NCI-H345 (cell line): ENCODE measurements at regions not wholly inside any gene's neighbourhood (a gene's known extent, or its start where the extent isn't known, plus 50 kb on each side); places are given as distances from the start of the nearest gene placed in this dataset.
"Not testable (repeated sequence)": the region's sequence is repeated elsewhere in the genome, so short reads cannot be mapped to it uniquely, and the experiment has no call there.

Experiments used
- DNase-seq: peaks from one replicate; lab custom pipeline; 2025; lab: John Stamatoyannopoulos, UW

DNA sequence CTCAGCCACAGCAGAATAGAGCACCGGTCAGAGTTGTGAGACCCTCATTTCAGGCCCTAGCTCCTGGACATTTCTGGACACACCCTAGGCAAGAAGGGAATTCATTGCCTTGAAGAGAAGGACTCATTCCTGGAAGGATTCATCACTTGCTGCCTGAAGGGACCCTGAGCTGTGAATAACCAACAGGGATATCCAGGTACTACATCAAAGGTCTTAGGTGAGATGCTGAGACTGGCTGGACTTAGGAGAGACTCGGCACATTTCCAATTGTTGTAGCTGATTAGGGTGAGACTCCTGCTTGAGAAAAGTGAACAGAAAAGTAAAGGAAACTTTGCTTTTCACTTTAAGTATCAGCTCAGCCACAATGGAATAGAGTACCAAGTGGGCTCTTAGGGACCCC is 208.1 kb upstream of the CDKN2B start:
- no peak for DNase-seq

DNA sequence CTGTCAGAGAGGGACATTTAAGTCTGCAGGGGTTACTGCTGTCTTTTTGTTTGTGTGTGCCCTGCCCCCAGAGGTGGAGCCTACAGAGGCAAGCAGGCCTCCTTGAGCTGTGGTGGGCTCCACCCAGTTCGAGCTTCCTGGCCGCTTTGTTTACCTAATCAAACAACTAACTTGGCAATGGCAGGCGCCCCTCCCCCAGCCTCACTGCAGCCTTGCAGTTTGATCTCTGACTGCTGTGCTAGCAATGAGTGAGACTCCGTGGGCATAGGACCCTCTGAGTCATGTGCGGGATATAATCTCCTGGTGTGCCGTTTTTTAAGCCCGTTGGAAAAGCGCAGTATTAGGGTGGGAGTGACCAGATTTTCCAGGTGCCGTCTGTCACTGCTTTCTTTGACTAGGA is 216.8 kb upstream of the CDKN2B start:
- DNase-seq, result not testable (repeated sequence)

DNA sequence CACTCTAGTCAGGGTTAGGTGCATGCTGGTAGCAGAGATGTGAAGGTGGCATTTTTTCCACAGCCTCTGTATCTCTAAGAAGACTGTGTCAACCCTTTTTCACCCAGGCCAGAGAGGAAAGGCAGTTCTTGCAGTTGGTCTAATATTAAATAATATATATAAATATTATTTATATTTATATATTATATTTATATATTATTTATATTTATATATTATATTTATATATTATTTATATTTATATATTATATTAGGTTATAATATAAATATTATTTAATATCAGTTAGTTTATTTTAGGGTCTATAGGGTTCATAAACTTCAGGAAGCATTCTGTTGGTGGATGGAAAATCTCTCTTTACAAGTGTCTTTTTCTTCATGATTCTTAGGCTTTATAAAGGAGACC is 218.6 kb upstream of the DMRTA1 start:
- no peak for DNase-seq

DNA sequence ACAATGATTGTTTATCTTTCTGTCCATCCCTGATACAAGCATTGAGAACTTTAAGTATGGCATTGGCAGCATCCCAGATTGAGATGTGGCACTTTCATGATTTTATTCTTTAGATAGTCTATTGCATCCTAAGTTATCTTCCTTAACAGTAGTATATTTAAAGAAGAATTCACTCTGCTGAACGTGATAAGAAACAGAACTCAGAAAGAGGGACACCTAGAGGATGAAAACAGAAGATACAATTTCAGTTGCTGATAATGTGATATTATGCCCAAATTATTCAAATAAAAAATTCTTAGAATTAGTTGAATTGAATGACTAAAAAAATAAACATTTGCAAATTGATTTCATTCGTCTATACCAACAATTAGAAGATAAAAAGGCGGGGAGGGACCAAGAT is 218.1 kb upstream of the DMRTA1 start:
- peak; percentile 9 for DNase-seq

DNA sequence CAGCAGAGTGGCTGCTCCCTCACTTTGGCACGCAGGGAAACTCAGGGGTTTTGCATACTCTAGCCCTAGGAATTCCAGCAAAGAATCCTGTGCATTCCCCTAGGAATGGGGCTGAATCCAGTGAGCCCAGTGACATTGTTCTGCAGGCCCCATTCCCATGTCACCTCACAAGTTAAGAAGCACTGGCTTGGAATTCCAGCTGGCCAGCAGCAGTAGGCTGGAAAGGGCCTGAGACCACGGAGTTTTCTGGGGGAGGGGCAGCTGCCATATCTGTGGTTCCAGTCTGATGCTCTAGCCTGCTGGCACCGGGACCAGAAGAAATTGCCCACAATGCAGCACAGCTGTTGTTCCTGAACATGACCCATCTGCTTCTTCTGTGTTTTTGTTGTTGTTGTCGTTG is 217.6 kb upstream of the DMRTA1 start:
- no peak for DNase-seq

DNA sequence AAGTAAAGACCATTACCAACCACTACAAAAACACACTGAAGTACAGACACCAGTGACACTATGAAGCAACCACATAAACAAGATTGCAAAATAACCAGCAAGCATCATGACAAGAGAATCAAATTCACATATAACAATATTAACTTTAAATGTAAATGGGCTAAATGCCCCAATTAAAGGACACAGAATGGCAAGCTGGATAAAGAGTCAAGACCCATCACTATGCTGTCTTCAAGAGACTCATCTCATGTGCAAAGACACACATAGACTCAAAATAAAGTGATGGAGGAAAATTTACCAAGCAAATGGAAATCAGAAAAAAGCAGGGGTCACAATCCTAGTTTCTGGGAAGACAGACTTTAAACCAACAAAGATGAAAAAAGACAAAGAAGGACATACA is 215.3 kb upstream of the DMRTA1 start:
- DNase-seq, result not testable (repeated sequence)

DNA sequence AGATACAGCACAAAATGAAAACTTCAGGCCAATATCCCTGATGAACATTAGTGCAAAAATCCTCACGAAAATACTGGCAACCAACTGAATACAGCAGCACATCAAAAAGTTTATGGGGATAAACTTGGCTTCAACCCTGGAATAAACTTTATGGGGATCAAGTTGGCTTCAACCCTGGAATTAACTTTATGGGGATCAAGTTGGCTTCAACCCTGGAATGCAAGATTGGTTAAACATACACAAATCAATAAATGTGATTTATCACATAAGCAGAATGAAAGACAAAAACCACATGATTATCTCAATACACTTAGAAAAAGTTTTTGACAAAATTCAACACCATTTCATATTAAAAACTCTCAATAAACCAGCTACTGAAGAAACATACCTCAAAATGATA is 213.7 kb upstream of the DMRTA1 start:
- DNase-seq, result no peak

DNA sequence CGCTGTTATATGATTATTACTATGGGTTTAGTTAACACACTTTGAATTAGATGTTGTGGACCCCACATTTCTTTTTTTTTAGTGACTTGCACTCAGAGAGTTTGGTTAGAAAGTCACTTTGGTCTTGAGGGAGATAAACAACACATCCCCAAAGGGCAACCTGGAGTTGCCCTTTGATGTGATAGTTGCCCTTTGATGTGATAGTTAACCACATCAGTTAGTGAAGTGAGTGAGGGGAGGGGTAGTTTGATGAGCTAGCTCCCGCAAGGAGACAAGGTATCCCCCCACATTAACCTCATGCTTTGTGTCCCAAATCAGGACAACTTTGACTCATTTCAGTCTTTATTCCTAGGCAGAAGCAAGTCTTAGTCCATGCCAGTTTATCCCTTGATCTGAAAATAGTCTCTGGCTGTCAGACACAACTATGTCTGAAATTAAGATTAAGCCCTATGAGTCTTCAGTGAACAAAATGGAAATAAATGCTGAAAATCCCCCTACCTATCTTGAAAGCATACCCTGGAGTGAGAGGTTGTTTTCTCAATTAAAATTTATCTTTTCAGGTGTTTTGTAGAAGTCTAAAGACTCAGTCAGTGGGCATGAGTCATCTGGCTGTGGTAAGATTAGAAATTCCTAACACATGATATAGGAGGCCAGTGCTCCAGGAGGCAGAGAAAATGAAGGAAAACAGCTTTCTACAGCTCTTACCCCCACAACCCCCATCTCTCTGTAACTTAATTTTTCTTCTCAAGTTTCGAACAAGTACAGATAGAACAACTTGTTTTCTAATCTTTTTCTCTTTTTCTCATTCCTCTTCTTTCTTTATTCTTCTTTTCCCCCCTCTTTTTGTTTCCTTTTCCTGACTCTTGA is 208.9 kb upstream of the DMRTA1 start:
- no peak for DNase-seq

DNA sequence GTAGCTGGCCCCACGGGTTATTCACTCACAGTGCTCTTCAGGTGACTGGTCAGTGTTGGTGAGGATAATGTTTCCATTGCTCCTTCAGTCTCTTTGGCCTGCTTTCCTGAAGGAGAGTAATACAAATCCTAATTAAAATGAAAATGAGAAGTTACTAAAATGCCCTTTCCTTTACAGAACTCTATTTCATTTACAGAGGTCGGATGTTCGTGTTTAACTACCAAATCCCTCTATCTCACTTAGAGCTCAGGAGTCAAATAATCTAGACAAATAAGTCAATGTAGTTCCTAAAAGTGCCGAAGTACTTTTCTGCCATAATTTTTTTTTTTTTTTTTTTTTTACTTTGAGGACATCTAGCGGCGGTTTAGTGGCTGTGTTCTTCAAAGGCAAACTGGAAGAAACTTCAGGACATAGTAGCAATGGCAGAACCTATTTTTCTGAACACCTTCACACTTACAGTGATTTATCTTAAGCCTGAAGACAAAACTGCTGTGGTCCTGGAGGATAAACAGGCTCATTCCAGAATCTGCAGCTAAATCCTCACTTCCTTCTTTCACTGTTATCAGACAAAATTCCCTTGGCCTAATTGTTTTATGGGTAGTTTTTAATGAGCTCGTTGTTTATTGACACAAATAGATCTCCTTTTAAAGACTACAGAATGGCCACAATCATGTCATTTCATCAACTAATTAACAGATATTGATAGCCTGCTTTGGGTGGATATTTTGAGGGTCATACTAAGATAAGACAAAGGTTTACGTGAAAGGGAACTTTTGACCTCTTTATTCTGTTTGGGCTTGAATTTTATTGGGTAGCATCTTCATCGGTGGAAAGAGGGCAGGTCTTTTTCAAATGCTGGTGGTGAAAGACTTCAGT is 207.6 kb upstream of the DMRTA1 start:
- DNase-seq, result peak; percentile 24

DNA sequence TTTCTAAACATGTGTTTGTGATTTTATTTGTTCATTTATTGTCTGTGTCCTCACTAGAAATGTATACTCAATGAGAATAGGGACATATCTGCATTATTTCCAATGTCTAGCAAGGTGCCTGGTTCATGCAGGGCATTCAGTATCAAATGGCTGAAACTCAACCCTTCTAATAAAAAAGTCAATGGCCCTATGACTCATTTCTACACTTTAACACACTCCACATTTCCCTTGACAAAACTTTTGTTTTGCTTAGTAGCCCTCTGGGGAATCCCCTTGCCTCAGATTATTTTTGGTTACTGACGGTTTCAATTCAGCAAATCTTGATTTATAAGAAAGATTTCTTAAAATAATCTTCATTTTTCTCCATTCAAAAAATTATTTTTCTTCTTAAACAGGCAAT is 206.0 kb upstream of the DMRTA1 start:
- DNase-seq, result no peak

DNA sequence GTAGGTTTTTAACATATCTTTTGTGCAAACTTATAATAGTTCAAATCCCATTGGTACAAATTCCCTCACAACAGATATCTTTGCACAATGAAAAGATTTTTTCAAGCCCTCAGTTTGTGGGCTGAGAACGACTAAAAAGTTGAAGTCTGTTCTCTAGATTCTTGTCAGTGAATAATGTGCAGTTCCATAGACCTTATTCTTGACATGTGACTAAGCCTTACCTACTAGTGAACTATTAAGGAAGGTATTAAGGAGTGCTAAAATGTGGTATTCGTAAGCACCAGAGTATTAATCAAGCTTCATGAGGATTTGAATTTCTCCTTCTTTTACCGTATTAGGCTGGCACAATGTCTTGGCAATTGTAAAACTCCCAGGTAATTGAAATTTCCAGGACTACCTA is 205.6 kb upstream of the DMRTA1 start:
- no peak for DNase-seq

DNA sequence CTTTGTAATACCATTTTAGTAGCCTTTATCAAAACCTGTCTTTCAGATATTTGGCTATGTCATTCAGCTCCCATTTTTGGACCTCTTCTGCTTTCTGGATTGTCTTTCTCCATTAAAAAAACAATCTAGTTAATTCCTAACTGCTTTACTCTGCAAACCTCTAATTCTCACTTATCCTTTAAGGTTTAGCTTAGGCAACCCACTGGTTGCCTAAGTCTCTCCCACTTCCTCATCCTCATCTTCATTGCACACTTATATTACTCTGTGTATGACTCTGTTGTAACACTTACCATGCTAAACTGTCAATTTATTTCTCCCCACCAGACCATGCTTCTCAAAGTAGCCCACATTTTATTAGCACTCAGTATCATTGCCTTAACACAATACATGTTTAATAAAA is 205.0 kb upstream of the DMRTA1 start:
- DNase-seq, result no peak

DNA sequence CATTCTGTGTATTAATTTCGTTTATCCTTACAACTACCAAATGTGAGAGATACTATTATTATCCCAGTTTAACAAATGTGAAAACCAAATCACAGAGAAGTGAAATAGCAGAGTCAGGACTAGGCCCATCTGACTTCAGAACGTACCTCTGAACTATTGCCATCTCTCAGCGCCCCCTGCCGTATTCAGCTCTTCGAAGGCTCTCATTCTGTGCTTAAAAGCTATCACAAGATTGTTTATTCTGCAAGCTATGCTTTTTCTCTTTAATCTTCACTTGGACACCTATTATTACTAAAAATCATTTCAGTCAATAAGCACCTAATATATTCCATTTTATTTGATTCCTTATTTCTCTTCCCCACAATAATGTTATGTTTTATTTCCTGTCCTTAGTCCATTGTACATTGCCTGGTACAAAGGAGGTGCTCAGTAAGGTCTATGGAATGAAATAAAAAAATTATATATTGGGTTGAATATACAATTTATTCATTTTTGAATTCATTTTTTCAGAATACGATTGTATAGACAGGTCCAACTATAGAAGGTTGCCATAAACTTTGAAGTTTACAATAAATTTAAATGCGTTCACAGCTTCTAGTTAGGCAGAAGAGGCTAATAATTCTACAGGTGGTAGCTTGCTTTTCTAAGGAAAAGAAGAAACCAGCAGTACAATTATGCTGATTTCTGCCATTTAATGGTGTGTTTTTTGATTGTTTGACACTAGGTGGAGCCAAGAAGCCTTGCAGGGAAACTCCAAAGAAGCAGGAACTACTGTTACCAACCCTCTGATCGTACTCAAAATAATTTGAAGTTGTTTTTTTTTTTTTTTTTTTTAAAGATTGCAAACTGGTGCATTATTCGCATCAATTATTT is 202.2 kb upstream of the DMRTA1 start:
- DNase-seq, result peak; percentile 21

DNA sequence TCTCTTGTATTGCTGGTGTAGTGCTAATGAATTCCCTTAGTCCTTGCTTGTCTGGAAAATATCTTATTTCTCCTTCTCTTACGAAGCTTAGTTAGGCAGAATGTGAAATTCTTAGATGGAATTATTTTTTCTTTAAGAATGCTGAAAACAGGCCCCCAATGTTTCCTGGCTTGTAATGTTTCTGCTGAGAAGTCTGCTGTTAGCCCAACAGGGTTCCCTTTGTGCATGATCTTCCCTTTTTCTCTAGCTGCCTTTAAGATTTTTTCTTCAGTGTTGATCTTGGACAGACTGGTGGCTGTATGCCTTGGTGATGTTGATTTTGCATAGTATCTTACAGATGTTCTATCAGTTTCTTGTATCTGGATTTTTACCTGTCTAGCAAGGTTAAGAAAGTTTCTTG is 191.3 kb upstream of the DMRTA1 start:
- DNase-seq, result no peak

DNA sequence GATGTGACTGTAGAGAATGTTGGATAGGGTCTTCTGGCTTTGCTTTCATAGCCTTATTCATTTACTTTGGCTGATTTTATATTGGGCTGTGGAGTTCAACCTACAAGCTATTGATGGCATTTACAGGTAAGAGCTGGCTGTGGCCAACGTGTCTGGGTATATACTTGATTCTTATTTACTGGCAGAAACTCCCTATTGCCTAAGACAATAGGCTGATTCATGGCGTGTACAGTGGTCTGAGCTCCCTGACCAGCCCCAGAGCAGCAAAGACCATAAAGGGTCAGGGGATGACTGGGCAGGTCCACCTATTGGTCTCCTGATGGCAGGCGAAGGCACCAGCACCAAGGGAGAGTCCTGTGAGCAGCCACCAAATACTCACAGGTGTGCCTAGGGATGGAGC is 190.2 kb upstream of the DMRTA1 start:
- DNase-seq, result no peak

DNA sequence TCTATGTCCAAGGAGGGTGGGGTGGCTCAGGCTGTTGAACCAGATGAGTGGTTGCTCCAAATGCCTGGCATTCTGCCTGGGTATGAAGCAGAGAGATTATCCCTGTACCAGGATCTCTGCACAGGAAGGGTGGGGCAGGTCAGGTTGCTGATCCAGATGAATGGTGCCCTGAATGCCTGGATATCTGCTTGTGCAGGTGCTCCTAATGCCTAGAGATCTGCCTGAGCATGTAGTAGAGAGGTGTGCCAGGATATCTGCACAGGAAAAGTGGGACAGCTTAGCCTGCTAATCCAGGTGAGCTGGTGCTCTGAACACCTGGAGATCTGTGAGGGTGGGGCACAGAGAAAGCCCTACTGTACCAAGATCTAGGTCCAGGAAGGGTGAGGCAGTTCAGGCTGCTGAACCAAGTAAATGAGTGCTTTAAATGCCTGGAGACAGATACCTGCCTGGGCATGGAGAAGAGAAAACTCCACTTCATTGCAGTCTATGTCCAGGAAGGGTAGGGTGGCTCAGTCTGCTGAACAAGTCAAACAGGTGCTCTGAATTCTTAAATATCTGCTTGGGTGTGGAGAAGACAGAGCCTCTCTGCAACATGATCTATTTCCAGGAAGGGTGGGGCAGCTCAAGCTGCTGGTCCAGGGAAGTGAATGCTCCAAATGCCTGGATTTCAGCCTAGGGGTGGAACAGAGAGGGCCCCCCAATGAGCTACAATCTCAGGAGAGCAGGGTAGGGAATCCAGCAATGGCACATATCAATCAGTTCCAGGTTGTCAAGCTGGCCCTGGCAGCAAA is 189.4 kb upstream of the DMRTA1 start:
- DNase-seq, result no peak

DNA sequence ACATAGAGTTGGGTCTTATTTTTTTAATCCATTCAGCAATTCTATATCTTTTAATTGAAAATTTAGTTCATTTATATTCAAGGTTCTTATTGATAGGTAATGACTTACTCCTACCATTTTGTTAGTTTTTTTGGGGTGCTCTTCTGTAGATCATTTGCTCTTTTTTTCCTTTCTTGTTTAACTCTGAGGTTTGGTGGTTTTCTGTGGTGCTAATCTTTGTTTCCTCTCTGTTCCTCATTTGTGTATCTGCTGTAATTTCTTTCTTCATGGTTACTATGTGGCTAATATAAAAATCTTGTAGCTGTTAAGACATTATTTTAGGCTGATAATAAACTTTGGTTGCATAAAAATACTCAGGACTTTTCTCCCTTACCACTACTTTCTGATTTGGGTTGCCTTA is 181.6 kb upstream of the DMRTA1 start:
- DNase-seq, result no peak

DNA sequence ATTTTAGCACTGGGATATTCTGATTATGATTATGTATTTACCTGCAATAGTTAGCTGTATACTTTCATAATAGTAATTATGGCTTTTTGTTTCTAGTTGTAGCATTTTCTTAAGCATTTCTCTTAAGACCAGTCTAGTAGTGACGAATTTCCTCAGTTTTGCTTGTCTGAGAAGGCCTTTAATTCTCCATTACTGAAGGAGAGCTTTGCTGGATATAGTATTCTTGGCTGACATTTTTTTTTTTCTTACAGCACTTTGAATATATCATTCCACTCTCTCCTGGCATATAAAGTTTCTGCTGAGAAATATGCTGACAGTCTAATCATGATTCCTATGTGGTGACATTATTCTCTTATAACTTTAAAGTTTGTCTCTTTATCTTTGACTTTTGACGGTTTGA is 181.1 kb upstream of the DMRTA1 start:
- DNase-seq, result no peak

DNA sequence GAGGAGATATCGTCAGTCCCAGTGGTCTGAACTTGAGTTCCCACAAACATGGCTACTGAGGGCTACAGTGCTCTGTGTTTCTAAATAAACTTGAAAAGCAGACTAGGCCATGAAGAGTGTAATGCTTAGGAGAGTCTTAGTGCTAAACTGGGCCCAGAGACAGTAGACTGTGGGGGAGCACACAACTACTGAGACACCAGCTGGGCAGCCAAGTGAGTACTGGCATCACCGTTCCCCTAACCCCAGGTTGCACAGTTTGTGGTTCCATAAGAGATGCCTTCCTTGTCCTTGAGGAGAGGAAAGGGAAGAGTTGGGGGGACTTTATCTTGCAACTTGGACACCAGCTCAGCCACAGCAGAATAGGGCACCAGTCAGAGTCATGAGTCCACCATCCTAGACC is 172.1 kb upstream of the DMRTA1 start:
- DNase-seq, result no peak

DNA sequence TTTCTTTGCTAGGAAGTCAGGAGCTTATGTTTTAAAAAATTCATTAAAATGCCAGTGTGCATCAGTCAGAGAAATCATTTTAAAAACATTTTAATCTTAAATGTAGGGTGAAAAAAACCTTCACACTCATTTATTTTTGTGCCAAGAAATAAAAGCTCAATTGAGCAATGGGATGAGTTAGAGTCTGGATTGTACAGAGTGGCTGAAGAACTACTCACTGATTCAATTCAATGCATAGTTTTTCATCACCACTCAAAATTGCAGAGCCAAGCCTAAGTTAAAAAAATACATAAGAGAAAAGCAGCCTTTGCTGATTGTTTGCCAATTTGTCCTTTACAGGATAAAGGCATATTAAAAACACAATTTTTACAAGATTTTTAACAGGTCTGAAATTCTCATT is 168.2 kb upstream of the DMRTA1 start:
- DNase-seq, result no peak

DNA sequence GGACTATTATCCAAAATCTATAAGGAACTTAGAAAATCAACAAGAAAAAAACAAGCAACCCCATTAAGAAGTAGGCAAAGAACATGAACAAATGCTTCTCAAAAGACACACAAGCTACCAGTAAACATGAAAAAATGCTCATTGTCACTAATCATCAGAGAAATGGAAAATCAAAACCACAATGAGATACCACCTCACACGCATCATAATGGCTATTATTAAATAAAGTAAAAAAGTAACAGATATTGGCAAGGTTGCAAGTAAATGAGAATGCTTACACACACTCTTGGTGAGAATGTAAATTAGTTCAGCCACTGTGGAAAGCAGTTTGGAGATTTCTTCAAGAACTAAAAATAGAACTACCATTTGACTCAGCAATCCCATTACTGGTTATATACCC is 167.0 kb upstream of the DMRTA1 start:
- no peak for DNase-seq

DNA sequence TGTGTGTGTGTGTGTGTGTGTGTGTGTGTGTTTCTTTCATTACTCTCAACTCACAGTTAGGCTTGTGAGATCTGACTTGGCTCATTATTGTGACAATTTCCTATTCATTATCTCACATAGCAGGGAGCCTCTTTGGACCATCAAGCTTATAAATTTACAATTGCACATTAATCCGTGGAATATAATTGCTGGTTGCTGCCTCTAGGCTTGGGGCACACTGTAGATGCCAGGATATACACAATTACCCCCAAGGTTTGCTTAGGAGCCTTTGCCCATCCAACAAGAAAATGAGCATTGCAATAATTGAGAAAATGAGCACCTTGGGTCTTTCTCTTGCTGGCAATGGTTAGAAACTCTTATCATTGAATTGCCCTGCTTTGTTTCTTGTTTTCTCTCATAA is 161.6 kb upstream of the DMRTA1 start:
- DNase-seq, result no peak
